GM12878 (cell line): ENCODE measurements at regions not wholly inside any gene's neighbourhood (a gene's known extent, or its start where the extent isn't known, plus 50 kb on each side); places are given as distances from the start of the nearest gene placed in this dataset.

Experiments used
- ATAC-seq: fragments of 200-7000 bp; cut with Tn5 transposase; 3 replicates; pipeline ENCODE4 v1.9.1; 2020; ENCODE audit warnings: mild to moderate bottlenecking, moderate library complexity
- BruUV-seq: library from RNA; stranded (reverse); fragments of 400-500 nt; replicated peaks from 2 replicates; lab custom pipeline; 2021; lab: Mats Ljungman, UMichigan
- CTCF ChIA-PET: fragments of 300-600 bp; sonication (Branson Sonifier 250); formaldehyde crosslinking; extraction: SDS; loops from one replicate; lab custom pipeline; 2021; ENCODE audit warnings: inconsistent platforms; lab: Yijun Ruan, JAX
- POLR2A ChIA-PET: fragments of 350-600 bp; formaldehyde crosslinking; extraction: SDS; loops from one replicate; lab custom pipeline; 2021; ENCODE audit warnings: inconsistent platforms; lab: Charles Lee
- RAD21 ChIA-PET: fragments of 300-600 bp; sonication (Branson Sonifier 250); formaldehyde crosslinking; loops from one replicate; lab custom pipeline; 2023; ENCODE audit warnings: antibody characterized with exemption; ENCODE audit not compliant: unreplicated experiment; lab: Charles Lee
- SMC1A ChIA-PET: fragments of 300-600 bp; sonication (Branson Sonifier 250); formaldehyde crosslinking; loops from one replicate; lab custom pipeline; 2023; ENCODE audit not compliant: unreplicated experiment, uncharacterized antibody; lab: Charles Lee
- DNase-seq: peaks from one replicate; pipeline ENCODE4 v3.0.0-alpha.2; 2011; ENCODE audit warnings: low read depth, low spot score
- FAIRE-seq: peaks from 3 replicates; lab custom pipeline; 2011; peaks lifted over from hg19 to GRCh38; lab: Jason Lieb, UNC
- H2AFZ ChIP-seq: 2 replicates; pipeline ENCODE4 v1.6.0; 2011; ENCODE audit warnings: low read depth, low read length, control low read depth; ENCODE audit not compliant: control insufficient read depth
- H3K27ac ChIP-seq: 2 replicates; pipeline ENCODE4 v1.5.1; 2011; ENCODE audit warnings: control low read depth; ENCODE audit not compliant: control insufficient read depth, insufficient read depth
- H3K27me3 ChIP-seq, 2 experiments: replicated peaks in 1 of 2; 2 replicates each; pipeline versions ENCODE4 v1.6.0 to v1.6.1; 2011; ENCODE audit warnings: low read length in 1 of 2; ENCODE audit not compliant: control insufficient read depth in 2 of 2, insufficient read depth in 2 of 2
- H3K36me3 ChIP-seq, 2 experiments: 2 replicates each; pipeline ENCODE4 v1.5.1; 2011; ENCODE audit warnings: low read length in 1 of 2; ENCODE audit not compliant: control insufficient read depth in 2 of 2, insufficient read depth in 2 of 2
- H3K4me1 ChIP-seq: 2 replicates; pipeline ENCODE4 v1.6.1; 2011; ENCODE audit warnings: mild to moderate bottlenecking, low read length, moderate library complexity, mixed read lengths; ENCODE audit not compliant: control insufficient read depth, insufficient read depth
- H3K4me2 ChIP-seq: 2 replicates; pipeline ENCODE4 v1.6.0; 2011; ENCODE audit warnings: control low read depth; ENCODE audit not compliant: control insufficient read depth, insufficient read depth
- H3K4me3 ChIP-seq: fragments of 200-600 bp; sonication (generic); 2 replicates; pipeline ENCODE4 v1.5.1; 2016
- H3K79me2 ChIP-seq: 2 replicates; pipeline ENCODE4 v1.6.0; 2011; ENCODE audit warnings: low read length; ENCODE audit not compliant: control insufficient read depth, insufficient read depth
- H3K9ac ChIP-seq: 2 replicates; pipeline ENCODE4 v1.8.0; 2011; ENCODE audit warnings: low read length, control low read depth, mixed read lengths; ENCODE audit not compliant: control insufficient read depth, insufficient read depth
- H3K9me3 ChIP-seq: replicated peaks from 3 replicates; pipeline ENCODE4 v1.5.1; 2011; ENCODE audit warnings: mild to moderate bottlenecking, low read length; ENCODE audit not compliant: control insufficient read depth, insufficient read depth
- H4K20me1 ChIP-seq: 2 replicates; pipeline ENCODE4 v1.6.0; 2011; ENCODE audit not compliant: control insufficient read depth, insufficient read depth
- CBFB ChIP-seq: IDR thresholded peaks from 2 replicates; pipeline ENCODE4 v1.6.1; 2016; ENCODE audit warnings: antibody characterized with exemption, low read depth
- CHD2 ChIP-seq: IDR thresholded peaks from 2 replicates; pipeline ENCODE4 v1.6.1; 2011; ENCODE audit warnings: low read depth, low read length, improper control_type of control experiment, borderline replicate concordance
- FOXM1 ChIP-seq: IDR thresholded peaks from 2 replicates; pipeline ENCODE4 v1.6.1; 2012; ENCODE audit warnings: low read depth, mild to moderate bottlenecking, inconsistent platforms, low read length, moderate library complexity
- HDAC2 ChIP-seq: fragments of 200-600 bp; sonication (generic); IDR thresholded peaks from 2 replicates; pipeline ENCODE4 v1.6.1; 2017
- HDAC6 ChIP-seq: fragments of 200-600 bp; sonication (generic); IDR thresholded peaks from one replicate; pipeline ENCODE4 v1.8.0; 2017; ENCODE audit warnings: antibody characterized with exemption; ENCODE audit not compliant: unreplicated experiment
- MTA3 ChIP-seq: IDR thresholded peaks from 2 replicates; pipeline ENCODE4 v1.6.1; 2012; ENCODE audit warnings: low read length, inconsistent platforms, borderline replicate concordance
- NR2C1 ChIP-seq: fragments of 450-650 bp; IDR thresholded peaks from 2 replicates; pipeline ENCODE4 v1.6.1; 2017; ENCODE audit warnings: antibody characterized with exemption, mild to moderate bottlenecking, moderate library complexity
- NR2C2 ChIP-seq: IDR thresholded peaks from 2 replicates; pipeline ENCODE4 v1.6.1; 2011; ENCODE audit warnings: borderline replicate concordance, low read depth; ENCODE audit not compliant: control insufficient read depth, insufficient read length
- POLR2AphosphoS2 ChIP-seq: IDR thresholded peaks from 2 replicates; pipeline ENCODE4 v1.6.1; 2011; ENCODE audit warnings: low read depth, mild to moderate bottlenecking, low read length, improper control_type of control experiment, moderate library complexity
- RBBP5 ChIP-seq: fragments of 200-600 bp; sonication (generic); conservative IDR thresholded peaks from 2 replicates; pipeline ENCODE4 v1.6.1; 2016
- RCOR1 ChIP-seq: conservative IDR thresholded peaks from 2 replicates; pipeline ENCODE4 v1.6.1; 2012; ENCODE audit warnings: low read depth, low read length, improper control_type of control experiment
- RELA ChIP-seq: fragments of 450-650 bp; IDR thresholded peaks from 2 replicates; pipeline ENCODE4 v1.8.0; 2014; ENCODE audit warnings: borderline replicate concordance; ENCODE audit not compliant: partially characterized antibody
- RFX5 ChIP-seq: IDR thresholded peaks from 2 replicates; pipeline ENCODE4 v1.6.1; 2011; ENCODE audit warnings: low read depth, low read length, improper control_type of control experiment
- in situ Hi-C: fragments of 300-500 bp; cut with MboI; formaldehyde crosslinking; loops from 9 replicates; pipeline ENCODE4 v1.14.3; 2018; ENCODE audit warnings: mixed read lengths
- intact Hi-C: fragments of 100-400 bp; cut with micrococcal nuclease; formaldehyde crosslinking; loops from one replicate; pipeline ENCODE4 v1.14.2; 2022; ENCODE audit not compliant: unreplicated experiment
- TF ChIP-seq, protein P1 (sequence below): fragments of 450-650 bp; IDR thresholded peaks from 2 replicates; pipeline ENCODE4 v1.6.1; 2014; ENCODE audit warnings: mild to moderate bottlenecking
- TF ChIP-seq, protein P2 (sequence below), 3 experiments: IDR thresholded peaks in 2 of 3; conservative IDR thresholded peaks in 1 of 3; 2 replicates each; pipeline ENCODE4 v1.5.1; 2011; ENCODE audit warnings: low read depth in 3 of 3, low read length in 3 of 3, mild to moderate bottlenecking in 3 of 3, control low read depth in 2 of 3, moderate library complexity in 2 of 3, inconsistent platforms in 1 of 3, mixed read lengths in 1 of 3; ENCODE audit not compliant: control insufficient read depth in 2 of 3, insufficient read depth in 1 of 3; ENCODE audit errors: extremely low read depth in 1 of 3
- TF ChIP-seq, protein P3 (sequence below): IDR thresholded peaks from 2 replicates; pipeline ENCODE4 v1.6.1; 2011; ENCODE audit warnings: borderline replicate concordance, low read depth, mild to moderate bottlenecking, moderate library complexity, mixed read lengths, low read length; ENCODE audit not compliant: insufficient read depth; ENCODE audit errors: extremely low read length
- TF ChIP-seq, protein P4 (sequence below): fragments of 450-650 bp; formaldehyde crosslinking; IDR thresholded peaks from 2 replicates; pipeline ENCODE4 v1.4.0; 2022; ENCODE audit warnings: mild to moderate bottlenecking, moderate library complexity
- TF ChIP-seq, protein P5 (sequence below): fragments of 450-650 bp; IDR thresholded peaks from 2 replicates; pipeline ENCODE4 v1.6.1; 2017; ENCODE audit warnings: mild to moderate bottlenecking

DNA sequence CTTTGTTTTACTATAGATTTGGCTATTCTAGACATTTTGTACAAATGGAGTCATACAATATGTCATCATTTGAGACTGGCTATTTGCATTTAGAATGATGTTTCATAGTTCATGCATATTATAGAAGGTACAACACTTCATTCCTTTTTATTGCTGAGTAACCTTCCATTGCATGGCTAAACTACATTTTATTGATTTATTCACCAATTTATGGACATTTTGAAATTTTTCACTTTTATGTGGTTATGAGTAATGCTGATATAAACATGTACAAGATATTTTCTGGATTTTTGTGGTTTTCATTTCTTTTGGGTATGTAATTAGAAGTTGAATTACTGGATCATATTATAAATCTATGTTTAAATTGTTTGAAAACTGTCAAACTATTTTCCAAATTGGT is 710.3 kb upstream of the SLITRK5 start:
- ChIA-PET RAD21 (no interaction called here), POLR2A (no interaction called here), SMC1A (no interaction called here), CTCF (no interaction called here)
- Histone ChIP-seq H3K9ac (no peak overlapping the region), H3K79me2 (no peaks in the 10 kb centered on the region), H4K20me1 (no peaks in the 10 kb centered on the region), H3K36me3 (no peaks in the 10 kb centered on the region), H3K4me1 (no peaks in the 10 kb centered on the region), H3K4me2 (no peak overlapping the region), H3K27ac (no peak overlapping the region), H2AFZ (no peak overlapping the region), H3K9me3 (no peaks in the 10 kb centered on the region; the same call in 2 of the 3 replicates), H3K27me3 (no peaks in the 10 kb centered on the region), H3K4me3 (no peak overlapping the region)
- no TSS peak for BruUV-seq
- no peak for DNase-seq
- no peak for FAIRE-seq
- intact Hi-C loops (no loop called here), in situ Hi-C loops (no loop called here)
- TF ChIP-seq, protein P1, sequence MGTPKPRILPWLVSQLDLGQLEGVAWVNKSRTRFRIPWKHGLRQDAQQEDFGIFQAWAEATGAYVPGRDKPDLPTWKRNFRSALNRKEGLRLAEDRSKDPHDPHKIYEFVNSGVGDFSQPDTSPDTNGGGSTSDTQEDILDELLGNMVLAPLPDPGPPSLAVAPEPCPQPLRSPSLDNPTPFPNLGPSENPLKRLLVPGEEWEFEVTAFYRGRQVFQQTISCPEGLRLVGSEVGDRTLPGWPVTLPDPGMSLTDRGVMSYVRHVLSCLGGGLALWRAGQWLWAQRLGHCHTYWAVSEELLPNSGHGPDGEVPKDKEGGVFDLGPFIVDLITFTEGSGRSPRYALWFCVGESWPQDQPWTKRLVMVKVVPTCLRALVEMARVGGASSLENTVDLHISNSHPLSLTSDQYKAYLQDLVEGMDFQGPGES, result no peak
- TF ChIP-seq NR2C1 (no peak), FOXM1 (no peak), HDAC6 (no peak), RCOR1 (no peak), RBBP5 (no peak), RELA (no peak), POLR2AphosphoS2 (no peak), CBFB (no peak), CHD2 (no peak), RFX5 (no peak), HDAC2 (no peak), NR2C2 (no peak), MTA3 (no peak)
- TF ChIP-seq, protein P2, sequence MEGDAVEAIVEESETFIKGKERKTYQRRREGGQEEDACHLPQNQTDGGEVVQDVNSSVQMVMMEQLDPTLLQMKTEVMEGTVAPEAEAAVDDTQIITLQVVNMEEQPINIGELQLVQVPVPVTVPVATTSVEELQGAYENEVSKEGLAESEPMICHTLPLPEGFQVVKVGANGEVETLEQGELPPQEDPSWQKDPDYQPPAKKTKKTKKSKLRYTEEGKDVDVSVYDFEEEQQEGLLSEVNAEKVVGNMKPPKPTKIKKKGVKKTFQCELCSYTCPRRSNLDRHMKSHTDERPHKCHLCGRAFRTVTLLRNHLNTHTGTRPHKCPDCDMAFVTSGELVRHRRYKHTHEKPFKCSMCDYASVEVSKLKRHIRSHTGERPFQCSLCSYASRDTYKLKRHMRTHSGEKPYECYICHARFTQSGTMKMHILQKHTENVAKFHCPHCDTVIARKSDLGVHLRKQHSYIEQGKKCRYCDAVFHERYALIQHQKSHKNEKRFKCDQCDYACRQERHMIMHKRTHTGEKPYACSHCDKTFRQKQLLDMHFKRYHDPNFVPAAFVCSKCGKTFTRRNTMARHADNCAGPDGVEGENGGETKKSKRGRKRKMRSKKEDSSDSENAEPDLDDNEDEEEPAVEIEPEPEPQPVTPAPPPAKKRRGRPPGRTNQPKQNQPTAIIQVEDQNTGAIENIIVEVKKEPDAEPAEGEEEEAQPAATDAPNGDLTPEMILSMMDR (IDR thresholded peaks at IDR 0.05 in 2 of 3, conservative IDR thresholded peaks at IDR 0.05 in 1 of 3; ENCODE audit: control insufficient read depth in 2 of 3, extremely low read depth in 1 of 3, insufficient read depth in 1 of 3, low read depth in 3 of 3, low read length in 3 of 3), result no peak
- TF ChIP-seq, protein P3, sequence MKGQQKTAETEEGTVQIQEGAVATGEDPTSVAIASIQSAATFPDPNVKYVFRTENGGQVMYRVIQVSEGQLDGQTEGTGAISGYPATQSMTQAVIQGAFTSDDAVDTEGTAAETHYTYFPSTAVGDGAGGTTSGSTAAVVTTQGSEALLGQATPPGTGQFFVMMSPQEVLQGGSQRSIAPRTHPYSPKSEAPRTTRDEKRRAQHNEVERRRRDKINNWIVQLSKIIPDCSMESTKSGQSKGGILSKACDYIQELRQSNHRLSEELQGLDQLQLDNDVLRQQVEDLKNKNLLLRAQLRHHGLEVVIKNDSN, result no peak
- TF ChIP-seq, protein P4, sequence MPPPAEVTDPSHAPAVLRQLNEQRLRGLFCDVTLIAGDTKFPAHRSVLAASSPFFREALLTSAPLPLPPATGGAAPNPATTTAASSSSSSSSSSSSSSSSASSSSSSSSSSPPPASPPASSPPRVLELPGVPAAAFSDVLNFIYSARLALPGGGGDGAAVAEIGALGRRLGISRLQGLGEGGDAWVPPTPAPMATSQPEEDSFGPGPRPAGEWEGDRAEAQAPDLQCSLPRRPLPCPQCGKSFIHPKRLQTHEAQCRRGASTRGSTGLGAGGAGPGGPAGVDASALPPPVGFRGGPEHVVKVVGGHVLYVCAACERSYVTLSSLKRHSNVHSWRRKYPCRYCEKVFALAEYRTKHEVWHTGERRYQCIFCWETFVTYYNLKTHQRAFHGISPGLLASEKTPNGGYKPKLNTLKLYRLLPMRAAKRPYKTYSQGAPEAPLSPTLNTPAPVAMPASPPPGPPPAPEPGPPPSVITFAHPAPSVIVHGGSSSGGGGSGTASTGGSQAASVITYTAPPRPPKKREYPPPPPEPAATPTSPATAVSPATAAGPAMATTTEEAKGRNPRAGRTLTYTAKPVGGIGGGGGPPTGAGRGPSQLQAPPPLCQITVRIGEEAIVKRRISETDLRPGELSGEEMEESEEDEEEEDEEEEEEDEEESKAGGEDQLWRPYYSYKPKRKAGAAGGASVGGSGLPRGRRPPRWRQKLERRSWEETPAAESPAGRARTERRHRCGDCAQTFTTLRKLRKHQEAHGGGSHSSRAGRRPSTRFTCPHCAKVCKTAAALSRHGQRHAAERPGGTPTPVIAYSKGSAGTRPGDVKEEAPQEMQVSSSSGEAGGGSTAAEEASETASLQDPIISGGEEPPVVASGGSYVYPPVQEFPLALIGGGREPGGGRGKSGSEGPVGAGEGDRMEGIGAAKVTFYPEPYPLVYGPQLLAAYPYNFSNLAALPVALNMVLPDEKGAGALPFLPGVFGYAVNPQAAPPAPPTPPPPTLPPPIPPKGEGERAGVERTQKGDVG, result no peak
- TF ChIP-seq, protein P5, sequence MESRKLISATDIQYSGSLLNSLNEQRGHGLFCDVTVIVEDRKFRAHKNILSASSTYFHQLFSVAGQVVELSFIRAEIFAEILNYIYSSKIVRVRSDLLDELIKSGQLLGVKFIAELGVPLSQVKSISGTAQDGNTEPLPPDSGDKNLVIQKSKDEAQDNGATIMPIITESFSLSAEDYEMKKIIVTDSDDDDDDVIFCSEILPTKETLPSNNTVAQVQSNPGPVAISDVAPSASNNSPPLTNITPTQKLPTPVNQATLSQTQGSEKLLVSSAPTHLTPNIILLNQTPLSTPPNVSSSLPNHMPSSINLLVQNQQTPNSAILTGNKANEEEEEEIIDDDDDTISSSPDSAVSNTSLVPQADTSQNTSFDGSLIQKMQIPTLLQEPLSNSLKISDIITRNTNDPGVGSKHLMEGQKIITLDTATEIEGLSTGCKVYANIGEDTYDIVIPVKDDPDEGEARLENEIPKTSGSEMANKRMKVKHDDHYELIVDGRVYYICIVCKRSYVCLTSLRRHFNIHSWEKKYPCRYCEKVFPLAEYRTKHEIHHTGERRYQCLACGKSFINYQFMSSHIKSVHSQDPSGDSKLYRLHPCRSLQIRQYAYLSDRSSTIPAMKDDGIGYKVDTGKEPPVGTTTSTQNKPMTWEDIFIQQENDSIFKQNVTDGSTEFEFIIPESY, result no peak
- ATAC-seq, result no peak
